ENCODE measurements at regions not wholly inside any gene's neighbourhood (a gene's known extent, or its start where the extent isn't known, plus 50 kb on each side); places are given as distances from the start of the nearest gene placed in this dataset.

DNA sequence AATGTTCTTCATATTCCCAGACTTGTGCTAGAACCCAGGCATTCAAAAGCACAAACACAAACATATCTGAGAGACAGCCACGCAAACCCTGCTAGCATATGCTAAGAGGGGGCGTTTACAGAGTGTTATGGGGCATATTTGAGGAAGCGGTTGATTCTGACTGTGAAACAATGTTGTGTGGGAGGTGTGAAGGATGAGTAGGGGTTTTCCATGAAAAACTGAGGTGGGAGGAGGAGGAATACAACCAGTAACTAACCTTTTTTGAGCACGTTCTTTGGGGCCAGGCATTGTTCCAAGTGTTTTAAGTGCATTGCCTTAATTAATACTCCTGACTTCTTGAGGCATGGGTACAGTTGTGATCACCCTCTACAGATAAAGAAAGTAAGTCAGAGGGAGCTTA, 499.5 kb downstream of the AACS start:
- WGBS (ENCODE audit: insufficient coverage), result 84% methylated on average over 2 of the region's 4 CpGs
- Histone ChIP-seq H3K36me3 (replicated peaks in 1 of 2; ENCODE audit: control extremely low read depth in 1 of 2, control insufficient read depth in 1 of 2, extremely low read depth in 1 of 2, insufficient read depth in 2 of 2, low read length in 1 of 2) (no peaks in the 10 kb centered on the region), H3K79me2 (ENCODE audit: control insufficient read depth, insufficient read depth, low read length) (no peaks in the 10 kb centered on the region), H3K9me3 (ENCODE audit: control extremely low read depth in 1 of 3, control insufficient read depth in 2 of 3, insufficient read depth in 1 of 3, low read length in 2 of 3) (peaks cover 0 to 13% (median 0%) of the 10 kb centered on the region in 3 donors), H2AFZ (ENCODE audit: insufficient read depth, low read depth, low read length, poor library complexity, severe bottlenecking) (no peak overlapping the region), H3K4me3 (ENCODE audit: control extremely low read depth in 1 of 5, extremely low read depth in 1 of 5, insufficient read depth in 1 of 5, low read depth in 2 of 5, low read length in 4 of 5) (no peak overlapping the region), H3K9ac (ENCODE audit: low read length) (no peak overlapping the region), H3K4me2 (replicated peaks; ENCODE audit: low read depth, low read length, poor library complexity, severe bottlenecking) (no peak overlapping the region), H3K4me1 (ENCODE audit: control insufficient read depth in 2 of 2, insufficient read depth in 2 of 2, low read length in 2 of 2) (no peaks in the 10 kb centered on the region), H4K20me1 (ENCODE audit: control insufficient read depth, insufficient read depth, low read length, poor library complexity, severe bottlenecking) (no peaks in the 10 kb centered on the region), H3K27me3 (replicated peaks in 1 of 4; ENCODE audit: control extremely low read depth in 1 of 4, control insufficient read depth in 3 of 4, insufficient read depth in 4 of 4, low read length in 3 of 4) (no peaks in the 10 kb centered on the region), H3K27ac (ENCODE audit: low read length in 2 of 2) (no peak overlapping the region)
- H3K27ac Mint-ChIP-seq, result no peak overlapping the region
- DNase-seq (no peak), ATAC-seq (ENCODE audit: low read depth) (no peak)
- TF ChIP-seq EZH2 (IDR thresholded peaks at IDR 0.05; ENCODE audit: borderline replicate concordance, insufficient read depth, low read depth, low read length, poor library complexity, severe bottlenecking), result no peak
- TF ChIP-seq, protein P1, sequence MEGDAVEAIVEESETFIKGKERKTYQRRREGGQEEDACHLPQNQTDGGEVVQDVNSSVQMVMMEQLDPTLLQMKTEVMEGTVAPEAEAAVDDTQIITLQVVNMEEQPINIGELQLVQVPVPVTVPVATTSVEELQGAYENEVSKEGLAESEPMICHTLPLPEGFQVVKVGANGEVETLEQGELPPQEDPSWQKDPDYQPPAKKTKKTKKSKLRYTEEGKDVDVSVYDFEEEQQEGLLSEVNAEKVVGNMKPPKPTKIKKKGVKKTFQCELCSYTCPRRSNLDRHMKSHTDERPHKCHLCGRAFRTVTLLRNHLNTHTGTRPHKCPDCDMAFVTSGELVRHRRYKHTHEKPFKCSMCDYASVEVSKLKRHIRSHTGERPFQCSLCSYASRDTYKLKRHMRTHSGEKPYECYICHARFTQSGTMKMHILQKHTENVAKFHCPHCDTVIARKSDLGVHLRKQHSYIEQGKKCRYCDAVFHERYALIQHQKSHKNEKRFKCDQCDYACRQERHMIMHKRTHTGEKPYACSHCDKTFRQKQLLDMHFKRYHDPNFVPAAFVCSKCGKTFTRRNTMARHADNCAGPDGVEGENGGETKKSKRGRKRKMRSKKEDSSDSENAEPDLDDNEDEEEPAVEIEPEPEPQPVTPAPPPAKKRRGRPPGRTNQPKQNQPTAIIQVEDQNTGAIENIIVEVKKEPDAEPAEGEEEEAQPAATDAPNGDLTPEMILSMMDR (IDR thresholded peaks at IDR 0.05), result no peak
- POLR2A ChIA-PET, result no interaction called here
- H3K9me3 Mint-ChIP-seq (ENCODE audit: insufficient read depth), result peaks cover 2% of the 10 kb centered on the region
- CTCF ChIA-PET, result no interaction called here
- intact Hi-C loops (cut with micrococcal nuclease), result no loop called here
- H3K4me3 Mint-ChIP-seq, result no peak overlapping the region
- H3K27me3 Mint-ChIP-seq, result no peaks in the 10 kb centered on the region
- no peaks in the 10 kb centered on the region for H3K4me1 Mint-ChIP-seq

DNA sequence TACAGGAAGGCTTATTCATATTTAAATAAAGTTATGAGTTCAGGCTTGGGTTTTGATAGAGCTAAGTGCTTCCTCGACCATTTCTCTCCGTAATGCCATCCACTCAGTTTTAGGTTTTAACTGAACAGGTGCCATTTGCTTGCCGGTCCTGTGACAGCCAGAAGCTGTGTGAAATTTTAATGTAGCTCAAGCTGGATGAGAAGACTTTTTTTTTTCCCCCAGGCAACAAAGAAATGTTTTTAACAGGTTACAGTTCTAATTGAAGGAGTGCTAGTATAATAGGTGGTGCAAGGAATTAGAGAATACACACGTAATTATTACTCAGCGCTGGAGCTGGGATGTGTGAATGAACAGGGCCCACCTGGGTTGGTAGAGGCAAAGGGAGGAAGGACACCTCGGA, 502.3 kb downstream of the AACS start:
- no peaks in the 10 kb centered on the region for H3K27me3 Mint-ChIP-seq
- CTCF ChIA-PET, result no interaction called here
- Histone ChIP-seq H3K9me3 (ENCODE audit: control extremely low read depth in 1 of 3, control insufficient read depth in 2 of 3, insufficient read depth in 1 of 3, low read length in 2 of 3) (peaks cover 0 to 6% (median 0%) of the 10 kb centered on the region in 3 donors), H3K9ac (ENCODE audit: low read length) (no peak overlapping the region), H3K27me3 (replicated peaks in 1 of 4; ENCODE audit: control extremely low read depth in 1 of 4, control insufficient read depth in 3 of 4, insufficient read depth in 4 of 4, low read length in 3 of 4) (no peaks in the 10 kb centered on the region), H4K20me1 (ENCODE audit: control insufficient read depth, insufficient read depth, low read length, poor library complexity, severe bottlenecking) (no peaks in the 10 kb centered on the region), H3K36me3 (replicated peaks in 1 of 2; ENCODE audit: control extremely low read depth in 1 of 2, control insufficient read depth in 1 of 2, extremely low read depth in 1 of 2, insufficient read depth in 2 of 2, low read length in 1 of 2) (no peaks in the 10 kb centered on the region), H3K4me1 (ENCODE audit: control insufficient read depth in 2 of 2, insufficient read depth in 2 of 2, low read length in 2 of 2) (no peaks in the 10 kb centered on the region), H3K27ac (ENCODE audit: low read length in 2 of 2) (no peak overlapping the region), H2AFZ (ENCODE audit: insufficient read depth, low read depth, low read length, poor library complexity, severe bottlenecking) (no peak overlapping the region), H3K4me2 (replicated peaks; ENCODE audit: low read depth, low read length, poor library complexity, severe bottlenecking) (no peak overlapping the region), H3K79me2 (ENCODE audit: control insufficient read depth, insufficient read depth, low read length) (no peaks in the 10 kb centered on the region), H3K4me3 (ENCODE audit: control extremely low read depth in 1 of 5, extremely low read depth in 1 of 5, insufficient read depth in 1 of 5, low read depth in 2 of 5, low read length in 4 of 5) (no peak overlapping the region)
- intact Hi-C loops (cut with micrococcal nuclease), result no loop called here
- no peak for TF ChIP-seq EZH2 (IDR thresholded peaks at IDR 0.05; ENCODE audit: borderline replicate concordance, insufficient read depth, low read depth, low read length, poor library complexity, severe bottlenecking)
- TF ChIP-seq, protein P1 (IDR thresholded peaks at IDR 0.05), result no peak
- WGBS (ENCODE audit: insufficient coverage), result 83% methylated on average over 1 of the region's 6 CpGs
- DNase-seq, result no peak
- H3K4me3 Mint-ChIP-seq, result no peak overlapping the region
- POLR2A ChIA-PET, result no interaction called here
- no peaks in the 10 kb centered on the region for H3K9me3 Mint-ChIP-seq (ENCODE audit: insufficient read depth)
- H3K27ac Mint-ChIP-seq, result no peak overlapping the region
- ATAC-seq (ENCODE audit: low read depth), result no peak
- H3K4me1 Mint-ChIP-seq, result no peaks in the 10 kb centered on the region

Data from B cell (primary cell).